Left lung (tissue), 4 donors: ENCODE measurements at regions not wholly inside any gene's neighbourhood (a gene's known extent, or its start where the extent isn't known, plus 50 kb on each side); places are given as distances from the start of the nearest gene placed in this dataset.

ENCODE experiments used
- ATAC-seq: fragments of 200-7000 bp; cut with Tn5 transposase; one replicate; pipeline ENCODE4 v1.9.1; 2020; ENCODE audit warnings: moderate library complexity
- DNase-seq, 4 donors: peaks; one replicate each; pipeline ENCODE4 v3.0.0-alpha.2; 2013 to 2020
- H3K27ac ChIP-seq, 2 donors: fragments of 200-600 bp; sonication (generic) in 1 of 2; one replicate each; pipeline versions ENCODE4 v1.5.0 to v1.8.0; 2020 to 2021
- H3K27me3 ChIP-seq, 2 donors: fragments of 200-600 bp; sonication (generic) in 1 of 2; one replicate each; pipeline versions ENCODE4 v1.5.0 to v1.8.0; 2020 to 2021
- H3K36me3 ChIP-seq, 2 donors: fragments of 200-600 bp; sonication (generic) in 1 of 2; one replicate each; pipeline versions ENCODE4 v1.5.0 to v1.8.0; 2020 to 2021
- H3K4me1 ChIP-seq, 2 donors: fragments of 200-600 bp; one replicate each; pipeline ENCODE4 v1.8.0; 2021
- H3K4me3 ChIP-seq, 2 donors: fragments of 200-600 bp; sonication (generic) in 1 of 2; one replicate each; pipeline versions ENCODE4 v1.5.0 to v1.8.0; 2020 to 2021; ENCODE audit warnings: mild to moderate bottlenecking in 1 of 2
- H3K9me3 ChIP-seq, 2 donors: fragments of 200-600 bp; sonication (generic) in 1 of 2; one replicate each; pipeline versions ENCODE4 v1.5.0 to v1.8.0; 2020 to 2021
- intact Hi-C, 2 donors: fragments of 100-400 bp; cut with DNase I; formaldehyde crosslinking; loops; one replicate each; pipeline versions ENCODE4 v1.11.2 to v1.14.2; 2022
- TF ChIP-seq, protein P1 (sequence below), 2 donors: fragments of 200-600 bp; sonication (generic) in 1 of 2; IDR thresholded peaks; one replicate each; pipeline versions ENCODE4 v1.5.0 to v1.8.0; 2021; ENCODE audit warnings: antibody characterized with exemption in 2 of 2
- donor health status: DM: no; HTN: yes; CAD: no.
- donor health status: DM: no; HTN: no; CAD: no.

DNA sequence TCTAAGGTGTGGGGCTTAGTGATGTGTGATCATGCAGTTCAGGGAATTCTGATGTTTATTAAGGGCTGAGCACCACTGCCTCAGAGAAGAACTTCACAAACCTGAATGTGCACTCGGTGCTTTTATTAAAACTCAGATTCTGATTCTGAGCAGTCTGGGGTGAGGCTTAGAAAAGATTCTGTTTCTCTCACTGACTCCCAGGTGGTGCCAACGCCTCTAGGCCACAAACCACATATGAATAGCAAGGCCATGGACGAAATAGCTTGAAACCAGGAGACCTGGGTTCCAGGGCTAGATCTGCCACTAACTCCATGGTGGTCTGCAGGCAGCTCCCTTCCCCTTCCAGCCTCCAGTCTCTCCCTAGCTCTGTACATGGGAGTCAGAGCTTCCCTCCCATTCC lies 169.1 kb downstream of the HS3ST3B1 start:
- Histone ChIP-seq H3K27ac (no peak overlapping the region), H3K27me3 (no peaks in the 10 kb centered on the region), H3K9me3 (no peaks in the 10 kb centered on the region), H3K36me3 (no peaks in the 10 kb centered on the region), H3K4me1 (no peaks in the 10 kb centered on the region), H3K4me3 (no peak overlapping the region)
- DNase-seq: no peak
- no peak for ATAC-seq
- intact Hi-C loops: no loop called here
- TF ChIP-seq, protein P1, sequence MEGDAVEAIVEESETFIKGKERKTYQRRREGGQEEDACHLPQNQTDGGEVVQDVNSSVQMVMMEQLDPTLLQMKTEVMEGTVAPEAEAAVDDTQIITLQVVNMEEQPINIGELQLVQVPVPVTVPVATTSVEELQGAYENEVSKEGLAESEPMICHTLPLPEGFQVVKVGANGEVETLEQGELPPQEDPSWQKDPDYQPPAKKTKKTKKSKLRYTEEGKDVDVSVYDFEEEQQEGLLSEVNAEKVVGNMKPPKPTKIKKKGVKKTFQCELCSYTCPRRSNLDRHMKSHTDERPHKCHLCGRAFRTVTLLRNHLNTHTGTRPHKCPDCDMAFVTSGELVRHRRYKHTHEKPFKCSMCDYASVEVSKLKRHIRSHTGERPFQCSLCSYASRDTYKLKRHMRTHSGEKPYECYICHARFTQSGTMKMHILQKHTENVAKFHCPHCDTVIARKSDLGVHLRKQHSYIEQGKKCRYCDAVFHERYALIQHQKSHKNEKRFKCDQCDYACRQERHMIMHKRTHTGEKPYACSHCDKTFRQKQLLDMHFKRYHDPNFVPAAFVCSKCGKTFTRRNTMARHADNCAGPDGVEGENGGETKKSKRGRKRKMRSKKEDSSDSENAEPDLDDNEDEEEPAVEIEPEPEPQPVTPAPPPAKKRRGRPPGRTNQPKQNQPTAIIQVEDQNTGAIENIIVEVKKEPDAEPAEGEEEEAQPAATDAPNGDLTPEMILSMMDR (IDR thresholded peaks at IDR 0.05): no peak

DNA sequence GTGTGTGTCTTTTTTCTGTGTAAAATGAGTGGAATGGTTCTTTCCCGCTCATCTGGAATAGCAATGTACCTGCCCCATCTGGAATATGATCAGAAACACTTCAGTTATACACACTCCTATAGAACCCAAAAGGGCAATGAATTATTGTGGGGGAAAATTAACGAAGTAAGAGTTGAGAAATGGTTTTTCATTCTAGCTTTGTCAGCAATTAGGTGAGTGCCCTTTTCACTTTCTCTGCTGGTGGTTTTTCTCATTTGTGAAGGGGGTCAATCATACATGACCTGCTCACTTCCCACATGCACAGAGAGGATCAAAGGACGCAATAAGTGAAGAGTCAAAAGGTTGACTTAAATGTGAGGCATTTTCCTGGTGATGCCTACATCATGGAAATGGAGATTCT lies 168.0 kb downstream of the HS3ST3B1 start:
- H3K4me1 ChIP-seq: no peaks in the 10 kb centered on the region
- no peak overlapping the region for H3K27ac ChIP-seq
- no peaks in the 10 kb centered on the region for H3K27me3 ChIP-seq
- no peak overlapping the region for H3K4me3 ChIP-seq
- intact Hi-C loops: no loop called here
- ATAC-seq (no peak), DNase-seq (no peak)
- H3K36me3 ChIP-seq: no peaks in the 10 kb centered on the region
- H3K9me3 ChIP-seq: no peaks in the 10 kb centered on the region
- TF ChIP-seq, protein P1 (IDR thresholded peaks at IDR 0.05): no peak

DNA sequence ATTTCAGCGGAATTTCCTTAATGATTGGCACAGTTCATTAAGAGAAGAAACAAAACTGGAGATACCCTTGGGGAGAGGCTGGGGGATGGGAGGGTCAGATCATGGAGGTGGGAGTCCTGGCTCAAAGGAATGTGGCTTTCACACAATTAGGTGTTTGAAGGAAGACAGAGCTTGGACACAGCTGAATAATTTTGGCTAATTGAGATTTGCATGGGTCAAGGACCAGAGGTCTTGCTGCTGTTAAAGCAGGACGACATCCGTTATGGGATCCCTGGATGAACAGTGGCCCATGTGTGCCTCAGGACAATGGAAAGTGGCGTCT lies 160.3 kb downstream of the HS3ST3B1 start:
- ATAC-seq (no peak), DNase-seq (no peak)

DNA sequence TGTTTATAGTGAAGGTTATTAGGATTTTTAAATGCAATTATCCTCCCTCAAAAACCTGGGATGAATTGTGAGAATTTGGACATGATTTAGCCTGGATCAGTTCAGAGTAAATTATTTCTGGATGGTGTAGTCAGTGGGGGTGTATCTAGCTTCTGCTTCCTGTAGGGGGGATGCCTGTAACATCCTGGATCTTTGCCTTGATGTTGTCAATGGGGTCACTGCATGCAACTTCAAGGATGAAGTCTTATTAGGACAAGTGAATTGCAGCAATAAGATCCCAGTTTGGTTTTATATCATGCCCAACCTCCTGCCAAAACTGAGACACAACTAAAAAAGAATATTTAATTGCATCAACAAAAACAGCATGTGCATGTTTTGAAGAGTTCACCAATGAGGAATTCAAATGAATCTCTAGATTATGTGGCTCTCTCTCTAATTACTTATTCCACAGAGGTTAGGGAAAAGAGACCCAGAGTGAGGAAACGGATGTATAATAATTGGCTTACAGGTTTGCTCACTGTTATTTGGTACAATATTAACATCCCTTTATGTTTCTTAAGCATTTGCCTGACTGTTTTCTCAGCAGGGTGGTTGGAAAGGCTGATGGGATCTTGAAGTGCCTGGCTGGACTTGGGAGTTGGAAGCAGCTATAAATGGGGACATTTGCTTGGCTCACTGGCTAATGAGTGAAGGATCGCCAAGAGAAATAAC lies 159.8 kb downstream of the HS3ST3B1 start:
- no peaks in the 10 kb centered on the region for H3K36me3 ChIP-seq
- TF ChIP-seq, protein P1 (IDR thresholded peaks at IDR 0.05): no peak
- H3K27ac ChIP-seq: no peak overlapping the region
- H3K27me3 ChIP-seq: no peaks in the 10 kb centered on the region
- no peak overlapping the region for H3K4me3 ChIP-seq
- no peaks in the 10 kb centered on the region for H3K9me3 ChIP-seq
- intact Hi-C loops: no loop called here
- H3K4me1 ChIP-seq: no peaks in the 10 kb centered on the region
- ATAC-seq: no peak
- no peak for DNase-seq

More for the DNA sequence above, 160.3 kb downstream of the HS3ST3B1 start:
- intact Hi-C loops: no loop called here
- Histone ChIP-seq H3K9me3 (no peaks in the 10 kb centered on the region), H3K4me3 (no peak overlapping the region), H3K27ac (no peak overlapping the region), H3K4me1 (no peaks in the 10 kb centered on the region), H3K36me3 (no peaks in the 10 kb centered on the region), H3K27me3 (no peaks in the 10 kb centered on the region)
- TF ChIP-seq, protein P1 (IDR thresholded peaks at IDR 0.05): no peak

DNA sequence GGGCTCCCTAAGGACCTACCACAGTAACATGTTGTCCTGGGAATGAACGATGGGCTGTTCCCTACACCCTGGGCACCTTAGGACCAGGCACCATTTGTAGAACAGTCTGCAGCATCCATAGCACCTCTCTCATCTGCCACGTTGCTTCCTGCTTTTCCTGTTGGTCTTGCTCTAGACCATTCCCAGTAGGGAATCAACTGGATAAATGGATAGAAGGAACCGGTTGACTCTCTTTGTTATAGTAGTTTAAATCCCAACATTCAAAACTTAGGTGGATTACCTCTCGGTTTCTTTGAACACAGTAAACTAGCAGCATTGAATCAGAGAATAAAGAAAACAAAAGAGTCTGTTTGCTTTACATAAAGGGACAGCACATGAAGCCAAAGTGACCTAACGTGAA lies 159.1 kb downstream of the HS3ST3B1 start:
- Histone ChIP-seq H3K36me3 (no peaks in the 10 kb centered on the region), H3K4me3 (no peak overlapping the region), H3K4me1 (no peaks in the 10 kb centered on the region), H3K27me3 (no peaks in the 10 kb centered on the region), H3K27ac (no peak overlapping the region), H3K9me3 (no peaks in the 10 kb centered on the region)
- DNase-seq (no peak), ATAC-seq (no peak)
- TF ChIP-seq, protein P1 (IDR thresholded peaks at IDR 0.05): no peak
- intact Hi-C loops: no loop called here
